Stimulated activated CD8-positive, alpha-beta memory T cell treated with anti-CD3 and anti-CD28 coated beads, Interleukin-4, amount 100 ng/mL, for 1 hour (primary cell): ENCODE measurements at regions not wholly inside any gene's neighbourhood (a gene's known extent, or its start where the extent isn't known, plus 50 kb on each side); places are given as distances from the start of the nearest gene placed in this dataset.

Experiments
- DNase-seq, 2 donors: peaks; one replicate each; pipeline ENCODE4 v3.0.0-alpha.2; 2020; ENCODE audit warnings: low read depth in 2 of 2, low spot score in 1 of 2

DNA sequence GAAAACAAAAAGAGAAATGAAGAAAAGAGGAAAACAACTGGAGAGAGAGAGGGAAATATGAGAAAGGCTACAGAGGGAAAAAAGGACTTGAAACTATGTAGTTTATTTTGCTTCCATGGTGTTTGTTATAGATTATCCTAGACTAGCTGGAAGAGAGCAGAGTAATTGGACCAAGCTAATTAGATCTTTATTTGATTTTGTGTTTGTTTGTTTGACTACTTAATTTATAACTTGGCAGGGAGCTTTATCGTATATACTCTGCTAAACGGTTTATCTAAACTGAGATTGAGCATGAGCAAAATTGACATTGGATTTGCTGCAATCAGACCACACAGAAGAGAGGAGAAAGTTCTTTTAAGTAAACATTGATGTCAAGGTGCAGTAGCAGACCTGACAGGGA is 443.8 kb upstream of the USP24 start:
- no peak for DNase-seq

DNA sequence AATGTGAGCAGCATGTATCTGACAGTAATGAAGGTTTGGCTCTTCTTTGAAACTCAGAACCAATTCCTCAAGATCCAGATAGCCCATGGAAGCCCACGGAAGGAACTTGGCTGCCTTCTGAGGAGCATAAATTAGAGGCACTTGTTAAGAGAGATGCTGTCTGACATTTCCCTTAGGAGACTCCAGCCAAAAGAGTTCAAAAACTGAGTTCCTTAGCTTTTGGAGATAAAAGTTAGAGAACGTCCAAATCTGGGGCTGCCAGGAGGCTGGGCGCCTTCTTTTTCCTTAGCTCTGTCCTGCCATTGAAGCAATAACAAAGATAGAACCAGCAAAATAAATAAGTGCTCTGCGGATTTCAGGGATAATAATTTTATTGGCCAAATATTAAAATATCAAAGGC is 439.6 kb upstream of the USP24 start:
- no peak for DNase-seq

DNA sequence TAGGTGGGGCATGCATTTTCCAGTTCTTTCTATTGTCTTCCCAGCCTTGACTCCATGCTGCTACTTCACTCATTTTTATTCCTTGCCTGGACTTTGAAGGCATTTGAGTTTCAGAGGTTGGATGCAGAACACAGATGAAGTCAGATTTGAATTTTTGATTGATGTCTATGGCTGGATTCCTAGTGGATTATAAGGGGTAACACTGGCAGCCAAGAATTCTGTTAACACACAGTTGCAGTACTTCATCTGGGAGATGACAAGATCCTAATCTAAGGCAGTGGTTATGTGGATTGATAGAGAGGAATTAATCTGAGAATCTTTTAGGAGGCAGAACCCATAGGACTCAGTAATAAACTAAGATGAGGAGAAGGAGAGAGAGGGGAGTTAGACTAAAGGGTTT is 439.0 kb upstream of the USP24 start:
- DNase-seq = no peak

DNA sequence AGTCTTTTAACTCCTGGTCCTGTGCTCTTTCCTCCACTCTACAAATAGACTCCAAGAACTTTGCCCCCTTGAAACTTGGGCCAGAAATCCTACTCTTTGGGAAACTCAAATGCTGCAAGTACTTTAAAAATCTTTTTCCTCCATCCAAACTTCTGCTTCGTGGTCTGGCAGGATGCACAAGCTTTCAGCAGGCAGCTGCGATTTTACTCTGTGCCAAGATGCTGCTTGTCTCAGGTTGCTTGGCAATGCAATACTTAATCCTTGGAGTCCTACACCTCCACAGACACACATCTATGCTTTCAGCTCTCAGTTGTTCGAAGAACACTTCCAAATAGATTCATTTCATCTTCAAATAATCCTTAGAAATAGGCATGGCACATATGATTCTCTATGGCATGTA is 435.3 kb upstream of the USP24 start:
- no peak for DNase-seq

DNA sequence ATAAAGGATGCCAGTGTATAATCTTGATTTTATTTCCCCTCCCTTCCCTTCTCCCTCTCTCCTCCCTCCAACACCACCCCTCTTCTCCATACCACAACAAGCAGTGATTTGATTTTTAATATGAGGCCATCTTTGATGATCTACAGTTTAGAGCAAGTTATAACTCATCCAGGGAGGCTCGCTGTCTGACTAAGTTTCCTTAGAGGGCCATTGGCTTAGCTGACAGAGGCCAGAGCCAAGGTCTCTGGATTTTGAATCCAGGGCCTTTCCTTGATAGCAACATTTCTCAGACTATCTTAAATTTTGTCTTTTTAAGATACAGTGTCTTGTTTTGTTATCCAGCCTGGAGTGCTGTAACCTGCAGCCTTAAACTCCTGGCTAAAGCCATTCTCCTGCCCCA is 431.0 kb upstream of the USP24 start:
- DNase-seq = no peak

DNA sequence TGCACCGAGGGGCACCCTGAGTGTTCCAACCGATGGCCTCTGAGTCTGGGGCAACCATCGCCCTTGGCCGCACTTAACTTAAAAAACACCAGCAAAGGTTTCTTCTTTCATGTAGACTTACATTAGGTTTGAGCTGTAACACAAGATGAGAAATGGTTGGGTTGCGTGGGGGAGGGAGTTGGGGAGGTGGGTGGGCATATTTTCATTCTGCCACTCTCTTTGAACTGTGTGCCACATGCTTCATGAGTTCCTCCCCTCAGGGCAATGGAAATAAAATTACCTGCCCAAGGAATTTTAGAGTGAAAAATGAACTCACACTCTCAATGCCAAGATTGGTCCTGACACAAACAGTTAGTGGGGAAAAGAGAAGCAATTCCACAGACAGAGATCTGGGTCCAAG is 430.1 kb upstream of the USP24 start:
- no peak for DNase-seq

DNA sequence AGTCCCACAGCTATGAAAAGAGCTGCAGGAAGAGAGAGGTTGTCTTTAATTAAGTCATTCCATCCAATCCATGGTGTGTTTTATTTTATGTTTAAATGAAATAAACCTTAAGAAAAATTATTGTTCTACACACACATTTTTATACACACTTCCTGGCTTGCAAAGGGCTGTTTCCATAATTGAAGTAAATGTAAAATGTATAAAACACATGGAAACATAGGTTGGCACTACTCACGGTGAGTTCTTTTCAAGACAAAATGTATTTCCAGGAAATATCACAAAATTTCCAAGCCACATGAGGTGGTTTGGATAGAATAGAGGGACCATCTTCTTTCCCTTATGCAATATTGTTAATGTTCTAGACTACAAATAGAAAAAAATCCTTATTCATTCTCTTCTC is 426.8 kb upstream of the USP24 start:
- DNase-seq = no peak

DNA sequence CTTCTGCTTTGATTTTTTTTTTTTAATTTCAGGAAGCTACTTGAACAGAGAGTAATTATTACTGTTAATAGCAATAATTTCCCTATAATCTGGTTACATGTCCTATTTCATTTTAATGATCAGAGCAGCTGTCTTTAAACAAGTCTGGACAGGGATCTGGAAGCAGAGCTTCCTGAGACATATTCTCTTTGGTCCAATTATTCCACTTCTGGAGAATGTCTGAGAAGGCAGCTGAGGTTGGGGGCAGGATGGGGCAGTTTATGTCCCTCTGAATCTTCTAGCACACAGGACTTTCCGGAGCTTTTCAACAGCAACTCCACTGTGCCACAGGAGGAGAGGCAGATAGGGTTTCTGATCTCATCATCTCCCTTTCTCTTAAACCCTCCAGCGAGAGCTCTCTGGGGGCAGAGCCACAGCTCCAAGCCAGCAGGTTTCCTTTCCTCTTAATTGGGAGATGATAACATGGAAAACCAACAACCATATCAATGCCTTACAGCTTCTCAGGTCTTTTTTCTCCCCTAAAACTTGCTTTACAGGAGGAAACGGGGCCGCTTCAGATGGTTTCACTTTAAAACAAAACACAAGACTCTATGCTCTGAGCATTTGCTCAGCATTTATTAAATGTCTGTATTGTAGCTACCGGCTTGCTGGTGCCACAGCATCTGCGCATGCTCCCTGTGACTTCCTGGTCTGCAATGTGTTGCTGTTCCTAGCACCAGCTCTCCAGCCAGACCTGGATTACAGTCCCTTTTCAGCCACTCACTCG is 425.7 kb upstream of the USP24 start:
- no peak for DNase-seq

DNA sequence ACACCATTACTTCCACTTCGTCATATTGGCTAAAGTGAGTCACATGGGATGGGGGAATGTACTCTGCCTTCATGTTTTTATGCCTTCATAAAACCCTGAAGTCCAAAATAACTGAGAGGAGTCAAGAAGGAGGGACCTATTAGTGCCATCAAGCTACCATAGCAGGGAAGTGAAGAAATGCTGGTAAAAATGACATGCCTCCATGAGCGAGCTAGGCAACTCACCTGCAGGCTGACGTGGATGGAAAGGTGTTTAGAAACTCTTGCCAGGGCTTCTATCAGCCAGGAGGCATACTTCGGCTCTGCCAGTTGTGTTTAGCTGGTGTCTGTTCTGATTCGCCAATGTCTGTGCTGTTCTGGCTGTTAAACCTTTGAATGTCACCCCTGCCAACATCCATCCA is 424.4 kb upstream of the USP24 start:
- DNase-seq = no peak

DNA sequence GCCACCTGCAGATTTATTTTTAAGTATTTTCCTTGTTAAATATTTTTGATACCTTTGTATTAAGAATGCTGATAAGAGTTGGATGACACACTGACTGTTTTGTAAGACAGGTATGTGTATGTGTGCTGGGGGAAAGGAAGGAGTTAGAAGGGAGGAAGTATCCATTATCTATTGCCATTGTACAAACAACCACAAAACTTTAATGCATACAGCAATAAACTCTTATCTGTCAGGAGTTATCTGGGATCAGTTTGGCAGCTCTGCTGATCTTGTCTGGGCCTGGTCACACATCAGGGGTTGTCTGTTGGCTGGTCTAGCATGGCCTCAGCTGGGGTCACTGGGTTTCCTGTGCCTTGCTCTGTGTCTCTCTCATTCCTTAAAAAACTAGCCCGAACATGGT is 423.9 kb upstream of the USP24 start:
- DNase-seq = no peak

DNA sequence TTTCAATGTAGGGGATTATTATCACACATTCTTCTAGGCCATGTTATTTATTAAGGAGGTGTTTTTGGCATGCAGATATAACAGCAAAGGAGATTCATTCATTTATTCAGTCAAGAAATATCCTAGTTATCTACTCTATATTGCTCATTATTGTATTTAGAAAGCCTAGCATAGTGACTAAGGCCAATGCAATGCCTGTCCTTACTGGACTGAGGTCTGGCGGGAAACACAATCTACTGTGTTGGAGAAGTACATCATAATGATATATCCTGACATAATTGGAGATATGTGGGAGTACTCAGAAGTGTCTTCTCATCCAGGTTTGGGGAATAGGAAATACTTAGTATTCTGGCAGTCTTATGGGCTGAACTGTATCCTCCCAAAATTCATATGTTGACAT is 421.5 kb upstream of the USP24 start:
- no peak for DNase-seq

DNA sequence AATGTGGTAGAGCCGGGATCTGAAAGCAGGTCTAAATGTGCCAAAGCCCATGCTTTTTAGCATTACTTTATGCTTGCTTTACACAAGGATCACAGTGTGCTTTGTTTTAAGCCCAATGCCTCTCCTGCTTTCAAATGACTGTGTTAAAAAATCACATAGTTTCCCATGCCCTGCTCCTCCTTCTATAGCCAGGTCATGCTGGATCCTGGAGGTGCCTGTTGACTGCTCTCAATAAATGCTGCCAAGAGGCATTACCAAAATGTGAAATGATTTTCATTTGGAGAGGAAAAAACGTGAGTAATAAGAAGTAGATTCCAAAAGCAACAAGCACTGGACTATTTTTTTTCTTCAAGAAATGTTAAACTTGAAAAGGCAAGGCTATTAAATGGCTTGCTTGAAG is 420.7 kb upstream of the USP24 start:
- DNase-seq = no peak

DNA sequence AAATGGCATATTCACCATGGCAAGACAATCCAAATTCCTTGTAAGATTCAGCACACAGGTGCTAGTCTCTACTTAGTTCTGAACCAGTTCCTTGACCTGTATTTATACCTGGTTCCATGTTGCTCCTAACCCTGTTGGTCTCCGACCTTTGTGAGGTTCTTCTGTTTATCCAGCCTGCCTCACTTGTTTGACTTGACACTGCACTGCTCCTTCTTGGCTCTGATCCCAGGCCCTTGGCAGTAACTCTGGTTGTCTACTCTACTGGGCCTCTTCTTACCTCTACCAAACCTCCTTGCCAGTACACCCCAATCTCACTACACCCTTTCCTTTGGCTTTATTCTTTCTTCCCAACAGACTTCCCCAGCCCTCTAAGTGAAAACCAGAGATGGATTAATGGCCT is 419.4 kb upstream of the USP24 start:
- DNase-seq = no peak

DNA sequence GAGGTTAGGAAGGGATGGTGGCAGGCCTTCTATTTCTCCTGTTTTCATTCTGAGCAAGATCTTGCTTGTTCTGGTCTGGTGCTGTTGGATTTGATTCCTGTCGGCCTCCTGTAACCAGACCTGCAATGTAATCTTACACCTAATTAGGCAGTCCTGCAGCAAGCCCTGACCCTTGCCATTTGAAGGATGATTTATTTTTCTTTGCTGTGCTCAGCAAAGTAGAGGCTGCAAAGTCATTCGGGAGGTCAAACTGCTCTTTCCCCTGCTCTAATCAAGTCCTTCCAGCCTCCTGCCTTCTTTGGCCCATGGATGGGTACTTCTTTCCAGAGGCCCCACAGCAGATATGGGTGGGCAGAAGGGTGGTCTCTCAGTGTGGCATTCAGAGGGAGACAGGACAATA is 417.7 kb upstream of the USP24 start:
- DNase-seq = no peak

DNA sequence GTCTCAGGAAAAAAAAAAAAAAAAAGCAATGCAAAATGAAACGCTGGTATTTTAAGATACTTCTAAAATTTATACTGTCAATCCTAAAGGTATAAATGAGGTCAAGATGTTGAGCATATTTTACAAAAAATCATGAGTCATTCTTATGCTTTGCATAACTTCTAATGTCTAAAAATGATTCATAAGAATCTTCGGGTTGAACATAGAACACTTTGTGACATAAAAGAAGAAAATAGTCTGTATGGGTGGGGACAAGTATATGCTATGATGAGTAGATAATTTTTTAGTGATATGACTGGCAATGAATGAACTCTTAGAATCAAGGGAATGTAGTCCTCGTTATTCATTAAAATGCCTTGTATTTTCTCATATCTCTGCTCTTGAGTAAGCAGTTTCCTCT is 416.9 kb upstream of the USP24 start:
- no peak for DNase-seq

DNA sequence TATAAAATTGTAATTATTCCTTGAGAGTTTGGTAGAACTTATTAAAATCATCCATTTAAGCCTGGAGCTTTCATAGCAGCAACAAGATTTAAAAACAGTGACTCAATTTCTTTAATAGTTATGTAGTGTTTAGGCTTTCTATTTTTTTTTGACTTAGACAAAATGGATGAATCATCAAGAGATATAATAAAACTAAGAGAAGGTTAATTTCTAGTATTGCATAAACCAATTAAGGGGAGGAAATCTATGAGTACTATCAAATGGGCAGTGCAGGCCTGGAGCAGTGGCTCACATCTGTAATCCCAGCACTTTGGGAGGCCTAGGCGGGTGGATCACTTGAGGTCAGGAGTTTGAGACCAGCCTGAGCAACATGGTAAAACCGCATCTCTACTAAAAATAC is 416.3 kb upstream of the USP24 start:
- DNase-seq = no peak

DNA sequence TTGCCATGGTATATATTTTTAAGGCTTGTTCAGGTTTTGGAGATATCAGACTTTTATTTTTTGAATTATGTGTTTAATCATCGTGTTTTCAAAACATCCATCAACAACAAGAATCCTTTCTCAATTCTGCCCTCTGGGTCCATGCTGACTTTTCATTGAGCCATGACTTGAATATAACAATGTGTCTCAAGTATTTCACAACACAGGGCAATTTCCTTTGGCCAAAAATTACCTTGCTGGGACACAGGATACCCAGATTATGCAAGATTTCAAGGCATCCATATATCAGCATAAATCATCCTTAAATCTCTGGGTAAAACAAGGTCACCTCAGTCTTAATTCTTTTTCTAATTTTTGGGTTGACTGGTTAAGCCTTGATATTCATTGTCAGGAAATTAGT is 411.2 kb upstream of the USP24 start:
- no peak for DNase-seq

DNA sequence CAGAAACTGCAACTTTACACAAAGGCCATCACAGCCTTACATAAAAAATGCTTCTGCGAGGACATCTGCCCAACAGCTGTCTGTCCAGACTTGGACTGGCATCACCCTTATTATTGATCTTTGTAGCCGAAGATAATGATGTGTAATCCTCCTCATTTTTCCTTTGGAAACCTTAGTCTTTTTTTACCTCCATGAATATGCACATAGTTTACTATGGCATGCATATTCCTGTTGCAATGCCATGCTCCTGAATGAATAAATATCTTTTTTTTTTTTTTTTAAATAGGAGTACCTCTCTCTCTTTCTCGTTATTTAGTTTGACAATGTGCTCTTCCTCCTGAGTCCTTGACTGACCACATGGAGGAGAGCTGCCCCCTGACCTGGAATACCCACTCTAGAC is 409.6 kb upstream of the USP24 start:
- no peak for DNase-seq

DNA sequence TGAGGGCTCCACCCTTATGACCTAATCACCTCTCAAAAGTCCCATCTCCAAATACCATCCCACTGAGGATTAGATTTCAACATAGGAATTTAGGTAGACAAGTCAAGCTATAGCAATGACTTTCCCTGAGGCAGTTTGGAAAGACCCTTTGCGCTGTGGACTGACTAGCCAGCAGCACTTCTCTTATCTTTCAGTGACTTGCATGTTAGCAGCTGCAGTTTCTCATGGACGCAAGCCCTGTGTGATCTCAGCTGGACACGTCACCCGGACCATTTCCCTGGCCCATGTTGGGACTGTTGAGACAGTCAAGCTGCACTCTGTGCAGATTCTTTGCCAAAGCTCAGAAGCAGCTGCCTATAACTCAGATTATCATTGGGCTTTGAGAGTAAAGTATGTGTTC is 408.1 kb upstream of the USP24 start:
- DNase-seq = no peak

DNA sequence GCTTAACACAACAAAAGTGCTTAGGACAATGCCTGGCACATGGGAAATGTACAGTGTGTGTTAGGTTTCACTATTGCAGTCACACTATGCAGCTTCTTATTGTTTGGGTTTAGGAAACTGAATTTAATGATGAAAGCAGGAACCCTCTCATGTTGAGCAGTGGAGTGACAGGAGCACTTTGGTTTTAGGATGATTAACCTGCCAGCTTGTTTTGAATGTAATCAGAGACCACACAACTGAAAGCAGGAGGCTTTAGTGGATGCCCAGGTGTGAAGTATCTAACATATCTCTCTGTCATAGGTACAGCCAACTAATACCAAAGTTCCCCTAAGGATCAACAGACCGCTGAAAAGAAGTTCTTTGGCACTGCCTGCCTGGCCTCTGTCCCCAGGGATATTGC is 406.9 kb upstream of the USP24 start:
- no peak for DNase-seq

DNA sequence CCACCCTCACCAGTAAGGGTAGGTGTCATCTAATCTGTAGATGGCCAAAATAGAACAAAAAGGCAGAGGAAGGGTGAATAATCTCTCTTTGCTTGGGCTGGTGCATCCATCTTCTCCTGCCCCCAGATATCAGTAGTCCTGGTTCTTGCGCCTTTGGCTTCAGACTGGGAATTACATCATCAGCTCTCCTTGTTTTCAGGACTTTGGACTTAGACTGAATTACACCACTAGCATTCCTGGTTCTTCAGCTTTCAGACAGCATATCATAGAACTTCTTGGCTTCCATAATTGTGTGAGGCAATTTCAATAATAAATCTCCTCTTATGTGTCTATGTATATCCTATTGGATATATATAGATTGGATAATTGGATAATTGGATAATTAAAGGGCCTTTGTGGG is 403.0 kb upstream of the USP24 start:
- no peak for DNase-seq

DNA sequence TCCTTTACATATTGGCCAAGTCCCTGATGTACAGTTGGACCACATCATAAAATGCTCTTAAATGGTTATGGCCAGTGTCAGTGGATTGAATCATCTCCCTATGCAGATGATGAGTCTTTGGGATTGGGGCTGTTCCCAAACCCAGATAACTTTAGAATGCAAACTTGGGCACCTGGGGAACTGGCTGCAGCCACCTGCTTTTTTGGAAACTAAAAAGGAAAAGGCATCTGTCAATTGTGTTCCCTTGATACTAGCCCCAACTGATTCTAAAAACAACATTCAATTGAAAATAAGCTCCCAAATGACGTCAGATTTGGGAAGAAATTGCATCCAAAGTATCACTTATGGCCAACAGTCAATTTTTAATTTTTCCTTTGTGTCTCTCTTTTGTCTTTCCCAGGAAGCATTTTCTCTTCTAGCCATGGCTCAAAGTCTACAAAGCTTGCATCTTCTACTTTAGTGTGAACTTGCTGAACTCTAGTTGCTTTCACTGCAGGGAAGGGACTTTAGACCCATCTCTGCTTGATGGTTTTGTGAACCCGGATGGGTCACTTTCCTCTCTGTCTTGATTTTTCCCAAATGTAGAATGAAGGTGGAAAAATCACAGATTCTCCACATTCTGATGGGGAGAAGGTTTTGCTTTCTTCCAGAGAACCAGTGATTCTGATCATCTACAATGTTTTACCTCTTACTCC is 402.3 kb upstream of the USP24 start:
- no peak for DNase-seq

DNA sequence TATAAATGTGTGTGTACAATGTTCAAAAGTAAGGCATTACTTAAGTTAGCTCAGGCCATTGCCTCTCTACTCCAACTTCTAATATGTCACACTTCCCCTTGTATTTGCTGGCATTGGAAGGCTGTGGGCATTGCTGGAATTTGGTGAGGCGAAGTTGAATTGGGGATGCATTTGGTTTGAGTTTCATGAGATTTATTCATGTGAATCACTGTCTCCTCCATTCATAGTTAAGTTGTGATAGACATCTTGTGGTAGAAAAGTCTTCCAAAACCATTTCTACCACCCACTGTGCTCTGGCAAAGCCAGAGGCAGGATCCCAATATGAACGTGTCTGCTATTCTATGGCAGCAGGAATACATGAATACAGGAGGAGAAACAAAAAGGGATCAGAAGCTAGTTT is 397.8 kb upstream of the USP24 start:
- no peak for DNase-seq
